HG03571 (cell line): ENCODE measurements at regions not wholly inside any gene's neighbourhood (a gene's known extent, or its start where the extent isn't known, plus 50 kb on each side); places are given as distances from the start of the nearest gene placed in this dataset.

Experiments
- ATAC-seq: cut with Tn5 transposase; IDR thresholded peaks from one replicate; pipeline ENCODE4 v1.9.1; 2021; ENCODE audit not compliant: unreplicated experiment

DNA sequence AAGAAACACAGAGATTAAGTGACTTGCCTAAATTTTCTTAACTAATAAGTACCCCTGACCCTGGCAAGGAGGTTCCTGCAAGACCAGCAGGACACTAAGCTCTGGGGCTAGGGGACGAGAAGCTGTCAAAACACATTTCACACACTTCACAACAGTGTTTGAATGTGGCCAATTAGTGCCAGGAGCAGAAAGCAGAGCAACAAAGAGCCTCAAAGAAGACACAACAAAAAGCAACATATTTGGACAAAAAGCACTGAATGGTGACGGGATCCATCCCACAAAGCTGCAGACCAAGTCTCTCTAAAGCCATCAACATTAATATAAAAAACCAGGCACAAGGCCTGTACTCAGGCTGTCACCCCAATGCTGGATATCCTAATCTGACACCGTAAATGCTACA lies 361.9 kb upstream of the RASGEF1B start:
- no peak for ATAC-seq

GRCh38 chr4:81828991-81829390 lies 357.3 kb upstream of the RASGEF1B start:
- ATAC-seq, result no peak

GRCh38 chr4:81827577-81828202 lies 356.0 kb upstream of the RASGEF1B start:
- no peak for ATAC-seq

DNA sequence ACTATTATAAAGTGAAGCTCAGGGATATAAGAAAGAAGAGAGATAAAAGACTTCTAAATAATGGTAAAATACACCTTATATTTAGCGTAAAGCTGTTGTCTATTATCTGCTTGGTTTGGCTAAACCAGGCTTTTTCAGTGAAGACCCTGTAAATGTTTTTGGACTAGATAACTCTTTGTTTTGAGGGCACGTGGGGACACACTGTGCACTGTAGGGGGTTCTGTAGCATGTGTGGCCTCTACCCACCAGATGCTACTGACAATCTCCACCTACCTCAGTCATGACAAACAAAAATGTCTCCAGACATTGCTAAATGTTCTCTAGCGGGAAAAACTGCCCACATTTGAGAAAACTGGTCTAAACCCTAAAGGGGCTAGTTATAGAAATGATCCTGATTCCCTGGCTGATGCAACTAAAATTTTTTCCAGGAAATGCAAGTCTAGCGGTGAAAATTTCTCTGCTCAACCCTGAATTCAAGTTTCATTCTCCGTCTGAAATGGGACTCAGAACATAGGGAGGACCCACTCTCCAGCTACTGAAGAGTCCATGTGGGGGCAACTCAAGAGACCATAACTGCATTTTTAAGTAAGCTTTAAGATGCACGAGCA lies 355.2 kb upstream of the RASGEF1B start:
- no peak for ATAC-seq

- no peak for ATAC-seq
These were observed 354.6 kb upstream of the RASGEF1B start for GRCh38 chr4:81826335-81826734.

GRCh38 chr4:81818385-81818920 lies 346.7 kb upstream of the RASGEF1B start:
- no peak for ATAC-seq

DNA sequence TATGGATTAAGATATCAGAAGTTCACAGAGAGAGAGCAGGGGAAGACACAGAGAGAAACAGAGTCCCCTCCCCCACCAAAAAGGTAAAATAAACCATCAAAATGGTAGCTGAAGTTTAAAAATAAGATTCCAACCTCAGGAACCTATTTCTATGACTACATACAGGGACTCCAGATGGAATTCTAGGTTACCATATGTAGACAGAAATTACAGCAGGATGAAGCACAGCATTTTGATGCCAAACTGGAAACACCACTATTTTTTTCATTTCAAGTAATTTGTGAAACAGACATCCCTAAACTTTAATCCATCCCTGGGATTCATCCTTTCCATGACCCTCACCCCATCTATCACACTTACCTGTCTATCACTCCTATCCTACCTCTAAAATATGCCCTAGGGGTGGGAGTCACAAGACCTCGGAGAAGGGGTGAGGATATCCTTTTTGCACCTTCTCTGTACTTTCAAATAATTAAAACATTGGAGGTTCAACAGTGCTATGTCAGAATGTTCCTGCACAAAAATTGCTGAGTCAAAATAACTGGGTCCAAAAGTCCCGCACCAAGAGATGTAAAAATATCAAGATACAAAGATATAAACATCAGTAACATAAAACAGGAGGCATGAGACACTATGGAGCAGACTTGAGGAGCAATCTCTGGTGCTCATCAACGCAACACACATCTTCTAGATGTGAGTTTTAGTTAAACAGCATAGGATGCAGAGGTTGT lies 344.5 kb upstream of the RASGEF1B start:
- no peak for ATAC-seq

GRCh38 chr4:81814987-81815541 lies 343.4 kb upstream of the RASGEF1B start:
- ATAC-seq, result no peak

DNA sequence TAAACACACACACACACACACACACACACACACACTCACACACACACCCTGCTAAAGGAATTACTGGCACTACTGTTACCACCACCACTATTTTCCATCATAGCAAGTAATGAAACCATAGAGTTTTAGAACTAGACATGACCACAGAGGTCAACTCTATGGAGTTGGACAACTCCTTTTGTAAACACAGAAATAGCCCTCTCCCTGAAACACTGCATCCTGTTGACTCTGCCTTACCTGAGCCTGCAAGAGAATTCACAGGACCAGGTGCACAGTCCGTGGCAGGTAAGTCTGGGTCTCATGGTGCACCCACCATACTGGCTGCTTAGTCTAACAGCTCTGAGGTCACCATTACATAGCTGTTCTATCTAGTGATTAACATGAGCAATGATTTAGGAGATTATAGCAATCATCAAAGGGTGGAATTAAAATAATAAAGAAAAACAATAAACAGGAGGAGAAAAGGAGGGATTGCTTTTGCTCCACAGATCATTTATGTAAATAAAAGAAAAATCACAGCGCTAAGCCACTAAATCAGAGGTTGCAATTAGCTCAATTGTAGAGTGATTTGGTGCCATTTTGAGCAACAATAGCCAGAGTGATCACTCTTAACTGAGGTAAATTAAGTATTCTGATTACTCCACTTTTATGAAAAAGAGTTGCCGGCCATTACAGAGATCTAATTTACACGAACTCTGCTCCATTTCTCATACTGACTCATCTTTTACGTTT lies 340.0 kb upstream of the RASGEF1B start:
- ATAC-seq, result no peak

DNA sequence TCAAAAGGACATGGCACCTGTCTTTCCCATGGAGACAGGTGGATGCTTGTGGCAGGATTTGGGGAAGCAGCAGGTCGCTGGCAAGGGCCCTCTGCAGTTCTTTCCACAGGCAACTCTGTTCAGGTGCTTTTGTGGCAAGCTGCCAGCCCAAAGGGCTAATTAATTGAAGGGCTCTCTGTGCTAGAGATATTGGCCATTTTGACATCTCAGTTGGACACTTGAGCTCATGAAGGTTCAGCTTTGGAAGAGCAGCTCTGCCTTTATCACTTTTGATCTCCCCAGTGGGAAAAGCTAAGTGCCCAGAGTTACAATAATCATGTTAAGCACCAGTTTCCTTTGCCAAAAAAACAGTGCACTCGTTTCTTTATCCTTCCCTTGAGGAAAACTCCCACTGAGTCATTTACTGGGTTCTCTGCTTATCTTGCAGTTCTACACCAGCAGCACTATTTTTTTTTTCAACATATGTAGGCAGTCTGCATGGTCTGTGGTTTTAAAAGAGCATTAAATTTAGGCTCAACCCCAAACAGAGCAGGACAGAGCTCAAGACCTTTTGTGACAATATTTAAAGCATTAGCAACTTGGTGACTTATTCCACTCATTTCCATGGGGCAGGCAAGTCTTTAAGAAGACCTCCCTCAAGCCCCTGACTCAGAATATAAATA lies 336.4 kb upstream of the RASGEF1B start:
- no peak for ATAC-seq

DNA sequence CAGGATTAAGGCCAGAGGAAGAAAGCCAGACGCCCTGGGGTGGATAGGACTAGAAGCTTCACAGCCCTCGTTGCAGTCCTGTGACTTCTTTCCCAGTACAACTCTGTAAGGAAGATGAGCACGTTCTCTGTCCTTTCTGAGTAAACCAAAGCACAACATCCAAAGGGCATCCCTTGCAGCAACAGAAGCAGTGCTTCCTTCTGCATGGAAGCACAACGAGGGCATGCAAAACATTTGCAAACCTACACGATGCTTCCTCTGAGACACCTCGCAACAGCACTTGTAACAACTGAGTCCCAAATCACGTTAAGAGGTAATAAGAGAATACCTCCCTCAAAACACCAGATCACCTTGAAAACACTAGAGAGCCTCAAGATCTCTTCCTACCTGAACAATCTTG lies 335.7 kb upstream of the RASGEF1B start:
- no peak for ATAC-seq

DNA sequence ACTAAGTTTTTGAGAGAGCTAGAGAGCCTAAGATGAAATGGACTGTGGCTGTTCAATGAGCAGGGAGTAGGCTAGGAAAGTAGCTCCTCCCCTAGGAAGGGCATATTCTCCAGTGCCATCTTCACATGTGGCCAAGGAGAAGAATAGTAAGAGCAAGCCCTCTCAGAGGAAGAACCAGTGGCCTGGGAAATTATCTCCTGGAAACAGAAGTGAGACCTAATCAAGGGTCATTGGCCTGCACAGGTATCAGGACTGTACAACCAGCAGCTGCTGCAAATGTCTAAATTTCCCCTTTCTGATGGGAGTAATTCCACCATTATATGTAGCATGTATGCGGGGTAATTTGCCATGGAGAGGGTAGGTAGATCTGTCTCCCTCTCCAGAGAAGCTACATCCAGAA lies 334.8 kb upstream of the RASGEF1B start:
- ATAC-seq, result no peak

DNA sequence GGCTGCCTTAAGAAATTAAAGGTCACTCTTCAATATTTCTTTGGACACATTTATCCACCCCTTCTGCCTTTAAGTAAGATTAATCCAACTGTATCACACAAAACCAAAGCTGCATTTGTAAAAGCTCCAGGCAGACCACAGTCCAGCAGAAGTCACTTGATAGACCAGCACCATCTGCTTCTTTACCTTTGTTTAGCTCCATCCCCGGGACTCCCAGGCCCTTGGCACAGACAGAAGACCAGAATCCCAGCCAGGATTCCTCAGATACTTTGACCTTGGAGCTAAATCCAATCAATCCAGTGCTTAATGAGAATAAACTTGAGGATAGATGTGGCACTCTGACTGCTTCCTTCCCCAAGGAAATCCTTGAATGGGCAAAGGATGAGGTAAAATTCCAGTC lies 333.1 kb upstream of the RASGEF1B start:
- ATAC-seq, result no peak

GRCh38 chr4:81802285-81802846 lies 330.7 kb upstream of the RASGEF1B start:
- no peak for ATAC-seq

DNA sequence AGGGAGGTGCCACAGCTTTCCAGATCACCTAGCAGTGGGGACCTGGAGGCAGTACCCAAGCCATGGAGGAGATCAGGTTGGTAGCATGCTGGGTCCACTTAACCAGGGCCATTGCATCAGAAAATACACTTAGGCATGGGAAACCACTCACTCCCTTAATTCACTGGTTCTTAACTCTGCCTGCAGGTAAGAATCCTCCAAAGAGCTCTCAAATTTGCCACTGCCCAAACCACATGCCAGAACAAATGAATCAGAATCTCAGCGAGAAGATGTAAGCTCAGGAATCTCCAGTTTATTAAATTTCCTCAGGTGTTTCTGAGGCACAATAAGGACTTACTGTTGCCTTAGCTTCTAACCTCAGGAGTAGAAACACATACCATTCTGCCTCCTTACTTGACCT lies 327.7 kb upstream of the RASGEF1B start:
- no peak for ATAC-seq

GRCh38 chr4:81796790-81797528 lies 325.3 kb upstream of the RASGEF1B start:
- ATAC-seq, result no peak

DNA sequence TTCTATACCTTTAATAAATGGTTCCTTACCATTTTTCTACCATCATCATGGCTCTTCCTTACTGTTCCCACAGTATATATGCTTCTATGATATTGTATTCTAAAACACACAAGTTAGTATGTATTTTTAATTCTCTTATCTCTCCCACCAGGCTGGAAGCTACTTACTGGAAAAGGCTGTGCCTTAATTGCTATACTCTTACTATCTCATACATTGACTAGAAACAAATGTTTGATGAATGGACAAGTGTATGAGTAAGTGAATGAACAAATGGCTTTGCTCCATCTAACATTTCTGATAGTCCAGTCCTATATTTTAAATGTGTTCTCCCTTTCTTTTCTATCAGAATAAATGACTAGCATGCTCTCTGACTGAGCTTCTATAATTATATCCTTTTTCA lies 320.8 kb upstream of the RASGEF1B start:
- no peak for ATAC-seq

- no peak for ATAC-seq
These were observed 318.8 kb upstream of the RASGEF1B start for GRCh38 chr4:81790477-81790876.

GRCh38 chr4:81789741-81790399 lies 318.2 kb upstream of the RASGEF1B start:
- no peak for ATAC-seq
